ENCODE measurements at regions not wholly inside any gene's neighbourhood (a gene's known extent, or its start where the extent isn't known, plus 50 kb on each side); places are given as distances from the start of the nearest gene placed in this dataset.

DNA sequence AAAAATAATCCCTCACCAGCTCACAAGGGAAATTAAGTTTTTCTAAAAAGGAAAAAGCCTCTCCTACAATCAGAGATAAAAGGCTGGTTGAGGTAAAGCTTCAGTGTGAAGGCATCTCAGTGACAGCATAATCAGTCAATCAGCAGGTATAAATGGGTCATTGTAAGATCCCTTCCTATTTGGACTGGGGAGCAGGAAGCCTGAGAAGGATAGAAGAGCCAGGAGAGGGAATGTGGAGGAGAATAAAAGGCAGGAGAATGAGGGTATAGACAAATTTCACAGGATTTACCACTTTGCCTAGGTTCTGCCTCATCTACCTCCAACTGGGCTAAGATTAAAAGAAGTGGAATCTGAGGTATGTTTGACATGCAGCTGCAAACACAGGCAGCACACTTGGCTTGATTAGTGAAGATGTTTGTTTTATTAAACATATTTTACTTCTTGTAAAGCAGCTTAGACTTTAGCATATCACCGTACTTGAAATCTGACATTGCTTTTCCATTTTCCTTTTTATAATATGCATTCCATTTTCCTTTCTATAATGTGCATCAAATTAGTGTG, 479.1 kb upstream of the USP15 start:
- DNase-seq (ENCODE audit: low spot score) = no peak

GRCh38 chr12:61796846-61797245, 463.4 kb upstream of the USP15 start:
- DNase-seq (ENCODE audit: low spot score) = no peak

DNA sequence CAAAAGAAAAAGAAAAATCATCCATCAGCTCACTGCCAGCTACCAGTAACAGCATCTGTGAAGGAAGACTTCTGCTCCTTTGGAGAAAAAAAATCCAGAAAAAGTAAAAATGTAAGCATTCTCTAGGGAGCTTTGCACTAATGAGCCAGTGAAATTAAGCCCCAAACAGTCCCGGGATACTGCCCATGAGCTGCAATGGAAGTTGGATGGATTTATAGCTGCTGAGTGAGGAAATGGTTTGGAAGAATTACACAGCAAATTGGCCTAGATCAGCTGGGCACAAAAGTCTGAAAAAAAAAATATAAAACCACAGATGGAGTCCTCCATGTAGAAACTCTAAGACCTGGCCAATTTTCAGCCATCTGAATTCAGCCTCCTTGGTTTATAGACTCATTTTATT, 462.9 kb upstream of the USP15 start:
- no peak for DNase-seq (ENCODE audit: low spot score)

GRCh38 chr12:61798778-61799177, 461.4 kb upstream of the USP15 start:
- no peak for DNase-seq (ENCODE audit: low spot score)

DNA sequence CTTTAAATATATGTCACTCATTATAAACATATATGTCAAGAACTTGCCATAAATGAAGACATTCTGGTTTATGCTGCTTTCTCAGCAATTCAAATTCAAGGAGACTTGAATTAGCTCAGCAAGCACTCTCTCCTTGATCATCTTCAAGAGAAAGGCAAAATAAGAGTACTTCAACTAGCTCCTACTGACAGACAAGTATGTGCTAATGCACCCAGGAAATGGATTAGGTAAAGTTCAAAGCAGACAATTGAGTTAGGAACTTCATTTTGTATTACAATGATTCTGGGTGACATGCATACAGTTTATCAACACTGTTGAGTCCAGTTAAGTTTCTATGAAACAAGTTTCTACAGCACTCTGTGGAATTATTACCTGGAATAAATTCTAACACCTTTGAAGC, 455.9 kb upstream of the USP15 start:
- no peak for DNase-seq (ENCODE audit: low spot score)

DNA sequence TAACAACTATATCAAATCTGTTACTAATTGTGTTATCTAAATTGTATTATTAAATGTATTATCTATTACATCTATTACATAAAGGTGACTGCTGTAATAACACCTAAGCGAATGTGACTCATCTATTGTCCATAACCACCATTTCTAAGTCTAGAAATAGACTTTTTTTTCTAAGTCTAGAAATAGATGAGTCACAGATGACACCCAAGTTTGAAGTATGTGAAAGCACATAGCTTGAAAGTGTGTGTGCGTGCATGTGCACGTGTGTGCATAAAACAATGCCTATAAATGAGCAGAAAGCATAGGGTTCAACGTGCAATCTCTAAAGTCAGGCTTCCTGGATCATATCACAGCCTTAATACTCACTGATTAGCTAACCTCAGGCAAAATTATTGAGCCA, 451.3 kb upstream of the USP15 start:
- DNase-seq (ENCODE audit: low spot score) = peak; percentile 3

DNA sequence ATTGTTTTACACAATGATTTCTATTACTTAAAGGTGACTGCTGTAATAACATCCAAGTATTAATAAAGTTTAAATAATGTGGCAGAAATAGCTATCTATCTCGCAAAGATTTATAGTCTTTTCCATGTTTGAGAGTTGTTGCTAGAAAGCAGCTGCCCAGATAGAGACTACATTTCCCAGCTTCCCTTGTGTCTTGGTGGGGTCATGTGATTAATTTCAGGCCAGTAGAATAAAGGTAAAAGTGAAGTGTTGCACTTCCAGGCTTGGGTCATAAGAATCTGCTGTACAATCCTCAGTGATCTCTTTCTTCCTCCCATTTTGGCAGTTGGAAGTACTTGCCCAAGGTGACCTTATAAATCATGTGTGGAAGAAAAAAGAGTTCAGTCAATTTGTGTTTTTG, 449.7 kb upstream of the USP15 start:
- DNase-seq (ENCODE audit: low spot score) = no peak

GRCh38 chr12:61821381-61821780, 438.8 kb upstream of the USP15 start:
- DNase-seq (ENCODE audit: low spot score) = peak; percentile 7

DNA sequence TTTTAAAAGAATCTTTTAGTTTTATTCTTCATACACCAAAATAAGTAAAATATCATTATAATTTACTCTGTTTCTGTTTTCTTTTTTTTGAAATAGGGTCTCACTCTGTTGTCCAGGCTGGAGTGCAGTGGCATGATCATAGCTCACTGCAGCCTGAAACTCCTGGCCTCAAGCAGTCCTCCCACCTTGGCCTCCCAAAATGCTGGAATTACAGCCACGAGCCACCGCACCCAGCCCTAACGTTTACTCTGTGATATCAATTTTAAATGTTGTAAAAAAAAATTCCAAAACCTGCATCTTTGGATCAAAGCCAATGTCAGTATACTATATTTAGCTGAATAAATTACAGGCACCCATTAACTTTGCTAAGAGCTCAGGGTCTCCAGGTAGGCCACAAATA, 437.1 kb upstream of the USP15 start:
- no peak for DNase-seq (ENCODE audit: low spot score)

GRCh38 chr12:61846765-61847164, 413.4 kb upstream of the USP15 start:
- DNase-seq (ENCODE audit: low spot score) = no peak

DNA sequence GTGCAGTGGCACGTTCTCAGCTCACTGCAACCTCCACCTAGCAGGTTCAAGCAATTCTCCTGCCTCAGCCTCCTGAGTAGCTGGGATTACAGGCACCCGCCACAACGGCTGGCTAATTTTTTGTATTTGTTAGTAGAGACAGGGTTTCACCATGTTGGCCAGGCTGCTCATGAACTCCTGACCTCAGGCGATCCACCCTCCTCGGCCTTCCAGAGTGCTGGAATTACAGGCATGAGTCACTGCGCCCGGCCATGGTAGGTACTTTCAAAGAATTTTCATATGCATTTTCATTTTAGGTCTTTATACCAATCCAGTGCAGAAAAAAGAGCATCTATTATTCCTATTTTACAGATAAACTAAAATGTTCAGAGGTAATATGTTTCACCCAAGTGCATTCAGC, 411.3 kb upstream of the USP15 start:
- no peak for DNase-seq (ENCODE audit: low spot score)

DNA sequence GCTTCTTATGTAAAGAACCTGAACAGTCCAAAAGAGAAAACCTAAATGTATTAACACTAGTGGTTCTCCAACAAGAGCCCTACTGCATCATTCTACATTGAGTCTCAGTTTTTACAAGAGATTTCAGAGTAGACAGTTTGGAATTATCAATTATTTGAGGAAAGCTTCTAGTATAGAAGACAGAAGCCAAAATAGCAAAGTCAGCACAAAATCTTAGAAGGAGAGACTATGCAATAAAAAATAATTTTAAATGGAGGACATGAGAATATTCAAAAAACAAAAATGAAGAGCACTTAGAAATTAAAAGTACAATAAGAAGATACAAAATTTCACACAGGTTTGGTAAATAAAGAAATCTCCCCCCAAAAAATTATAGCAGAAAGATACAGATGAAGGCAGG, 406.3 kb upstream of the USP15 start:
- no peak for DNase-seq (ENCODE audit: low spot score)

DNA sequence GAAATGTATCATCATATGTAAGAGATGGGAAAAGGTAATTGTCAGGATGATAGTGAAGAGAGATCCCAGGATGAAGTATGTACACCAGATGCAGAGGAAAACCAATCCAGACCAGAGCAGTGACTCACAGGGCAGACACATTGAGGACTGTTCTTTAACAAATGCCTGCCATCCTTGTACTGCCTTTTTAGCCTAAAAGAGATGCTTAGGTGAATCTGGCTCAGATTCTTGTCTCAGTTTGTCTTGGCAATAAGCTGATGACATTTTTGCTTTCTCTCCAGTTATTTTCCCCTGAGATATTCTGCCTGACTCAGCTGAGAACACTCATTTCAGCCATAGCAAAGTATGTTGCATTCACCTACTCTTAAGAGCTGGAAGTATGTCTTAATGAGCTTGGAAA, 405.3 kb upstream of the USP15 start:
- no peak for DNase-seq (ENCODE audit: low spot score)

DNA sequence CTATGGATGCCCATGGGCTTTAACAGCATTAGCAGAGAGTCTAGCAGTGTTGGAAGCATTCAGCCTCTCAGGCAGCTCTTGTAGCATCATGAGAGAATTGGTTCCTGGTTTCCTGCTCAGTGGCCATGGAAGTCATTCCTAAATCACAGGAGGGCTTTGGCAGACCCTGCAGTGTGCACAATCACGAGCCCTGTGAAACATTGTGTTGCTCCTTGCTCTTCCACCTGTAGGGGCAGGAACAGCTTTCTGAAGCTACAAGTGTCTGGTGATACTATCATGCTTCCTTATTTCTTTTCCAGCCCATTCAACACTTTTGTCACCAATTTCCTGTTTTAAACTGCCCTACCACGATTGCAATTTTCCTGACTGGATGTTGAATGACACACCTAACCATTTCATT, 402.2 kb upstream of the USP15 start:
- no peak for DNase-seq (ENCODE audit: low spot score)

GRCh38 chr12:61860451-61860850, 399.8 kb upstream of the USP15 start:
- DNase-seq (ENCODE audit: low spot score) = no peak

DNA sequence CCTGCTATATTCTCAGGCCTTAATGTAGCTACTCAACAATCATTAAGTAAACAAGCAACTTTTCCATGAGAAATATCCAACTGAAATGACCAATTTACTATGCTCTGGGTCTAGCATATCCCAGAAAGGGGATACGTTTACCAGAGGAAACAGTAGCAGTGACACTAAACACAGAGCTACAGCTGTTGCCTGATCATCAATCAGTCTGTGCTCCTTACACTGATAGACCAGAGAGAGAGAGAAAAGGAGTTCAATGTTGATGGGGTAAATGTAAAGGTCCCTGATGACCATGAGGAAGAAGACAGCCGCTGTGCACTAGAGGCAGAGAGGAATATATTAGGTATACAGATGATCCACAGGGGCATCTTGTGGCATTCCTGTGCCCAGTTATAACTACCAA, 397.2 kb upstream of the USP15 start:
- no peak for DNase-seq (ENCODE audit: low spot score)

GRCh38 chr12:61863811-61864210, 396.4 kb upstream of the USP15 start:
- DNase-seq (ENCODE audit: low spot score) = no peak

GRCh38 chr12:61869796-61870195, 390.4 kb upstream of the USP15 start:
- DNase-seq (ENCODE audit: low spot score) = no peak

- peak; percentile 13 for DNase-seq (ENCODE audit: low spot score)
These were observed 389.3 kb upstream of the USP15 start for GRCh38 chr12:61870658-61871484.

DNA sequence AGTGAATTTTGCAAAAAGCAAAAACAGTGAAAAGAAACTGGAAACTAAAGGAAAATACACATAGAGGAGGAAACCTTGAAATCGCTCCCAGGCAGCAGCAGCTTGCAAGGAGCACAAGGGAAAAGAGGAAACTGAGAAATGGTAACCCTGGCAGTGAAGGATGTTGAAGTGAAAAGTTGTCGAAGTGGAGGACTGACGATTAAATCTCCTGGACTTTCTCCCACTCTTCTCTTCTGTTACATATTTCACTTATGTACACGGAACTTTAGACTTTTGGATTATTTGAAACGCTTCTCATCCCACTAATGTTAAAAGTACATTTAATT, 388.8 kb upstream of the USP15 start:
- DNase-seq (ENCODE audit: low spot score) = no peak

DNA sequence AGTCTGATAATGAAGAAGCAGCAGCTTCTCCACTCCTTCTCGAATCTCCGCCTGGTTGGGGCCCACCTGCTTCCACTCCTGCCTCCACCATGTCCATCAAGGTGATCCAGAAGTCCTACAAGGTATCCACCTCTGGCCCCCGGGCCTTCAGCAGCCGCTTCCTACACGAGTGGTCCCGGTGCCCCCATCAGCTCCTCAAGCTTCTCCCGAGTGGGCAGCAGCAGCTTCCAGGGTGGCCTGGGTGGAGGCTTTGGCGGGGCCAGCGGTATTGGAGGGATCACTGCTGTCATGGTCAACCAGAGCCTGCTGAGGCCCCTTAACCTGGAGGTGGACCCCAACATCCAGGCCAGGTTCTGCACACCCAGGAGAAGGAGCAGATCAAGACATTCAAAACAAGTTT, 381.0 kb upstream of the USP15 start:
- no peak for DNase-seq (ENCODE audit: low spot score)

- no peak for DNase-seq (ENCODE audit: low spot score)
These were observed 380.0 kb upstream of the USP15 start for GRCh38 chr12:61880186-61880585.

GRCh38 chr12:61891632-61892031, 368.6 kb upstream of the USP15 start:
- peak; percentile 3 for DNase-seq (ENCODE audit: low spot score)

DNA sequence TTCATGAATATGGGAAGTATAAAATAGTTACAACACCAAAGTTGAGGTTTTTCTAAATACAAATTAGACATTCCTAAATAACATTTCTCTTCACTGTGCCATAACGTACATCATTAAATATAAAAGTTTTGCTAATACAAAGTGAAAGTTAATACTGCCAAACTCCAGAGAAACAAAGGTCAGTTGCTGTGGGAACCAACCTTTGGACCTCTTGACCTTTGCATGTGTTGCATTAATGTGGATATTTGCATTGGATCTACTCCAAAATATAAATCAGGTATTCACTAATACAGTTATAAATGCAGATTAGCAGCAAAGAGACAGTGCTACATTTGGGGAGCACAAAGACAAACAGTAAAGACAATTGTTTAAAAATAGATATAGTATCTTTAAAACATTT, 366.0 kb upstream of the USP15 start:
- DNase-seq (ENCODE audit: low spot score) = no peak

Data from kidney tubule cell (primary cell).